GM10266 (cell line): ENCODE measurements at regions not wholly inside any gene's neighbourhood (a gene's known extent, or its start where the extent isn't known, plus 50 kb on each side); places are given as distances from the start of the nearest gene placed in this dataset.

Source experiments
- DNase-seq: peaks from one replicate; pipeline ENCODE4 v3.0.0; 2012; ENCODE audit errors: extremely low spot score
- CTCF ChIP-seq: IDR thresholded peaks from 2 replicates; pipeline ENCODE4 v1.5.1; 2012; ENCODE audit warnings: mild to moderate bottlenecking, low read depth; ENCODE audit not compliant: control insufficient read depth, insufficient read depth; ENCODE audit errors: missing control alignments

- no peak for TF ChIP-seq CTCF
- no peak for DNase-seq
Measured at GRCh38 chr11:37512156-37512780, 914.2 kb upstream of the RAG2 start.

DNA sequence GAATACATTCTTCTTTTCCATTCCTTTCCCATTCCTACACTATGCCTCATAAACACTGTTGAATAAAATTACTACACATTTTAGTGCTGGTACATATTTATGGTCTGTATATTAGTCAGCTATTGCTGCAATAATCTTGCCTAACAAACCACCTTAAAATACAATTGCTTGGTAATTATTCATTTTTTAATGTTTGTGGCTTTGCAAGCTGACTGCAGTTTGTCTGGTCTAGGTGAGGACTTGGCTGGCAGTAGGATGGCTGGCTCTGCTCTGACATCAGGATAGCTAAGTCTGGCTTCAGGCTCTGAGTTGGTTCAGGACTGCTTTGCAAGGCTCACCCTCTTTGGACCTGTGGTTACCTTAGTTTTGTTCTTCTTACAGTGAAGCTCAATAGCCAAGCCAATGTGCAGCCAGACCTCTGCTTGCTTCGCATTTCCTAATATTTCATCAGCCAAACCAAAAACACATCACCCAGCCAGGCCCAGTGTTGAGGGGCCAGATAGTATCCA is 913.4 kb upstream of the RAG2 start:
- no peak for TF ChIP-seq CTCF
- DNase-seq = no peak

DNA sequence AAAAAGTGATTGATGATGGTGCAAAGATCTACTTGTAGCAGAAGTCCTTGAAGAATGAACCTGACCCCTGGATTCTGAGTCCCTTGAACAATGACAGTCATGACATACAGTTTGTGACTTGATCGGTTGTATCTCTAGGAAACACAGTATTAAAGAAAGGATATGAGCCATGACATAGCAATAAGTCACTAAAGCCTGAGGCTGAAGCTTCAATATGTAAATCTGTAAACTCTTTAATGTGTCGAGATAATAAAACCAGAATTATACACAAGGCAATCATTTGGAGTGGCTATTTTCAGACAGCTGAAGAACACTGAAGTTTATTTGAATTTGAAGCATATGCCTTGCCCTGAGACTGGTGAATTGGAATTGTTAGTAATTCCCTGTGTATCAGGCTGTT is 911.5 kb upstream of the RAG2 start:
- no peak for DNase-seq

GRCh38 chr11:37506531-37506930 is 908.5 kb upstream of the RAG2 start:
- TF ChIP-seq CTCF = no peak
- no peak for DNase-seq

More for the DNA sequence above, 911.5 kb upstream of the RAG2 start:
- no peak for TF ChIP-seq CTCF

DNA sequence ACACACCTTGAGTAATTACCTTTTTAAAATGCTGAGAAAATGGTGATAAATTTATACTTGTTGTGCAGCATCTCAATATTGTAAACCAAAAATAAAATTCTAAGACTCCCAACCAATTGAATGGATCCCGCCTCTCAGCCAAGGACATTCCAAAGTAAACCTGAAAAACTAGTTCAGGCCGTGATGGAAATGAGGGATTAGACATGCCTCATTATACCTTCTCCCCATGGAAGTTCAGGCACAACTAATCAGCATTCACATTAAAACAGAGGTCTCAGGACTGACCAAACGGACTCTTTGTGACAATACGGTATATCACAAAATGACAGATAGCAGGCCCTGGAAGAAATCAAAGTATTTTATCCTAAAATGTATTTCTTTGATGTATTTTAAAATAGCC is 907.4 kb upstream of the RAG2 start:
- no peak for DNase-seq
- TF ChIP-seq CTCF = no peak

DNA sequence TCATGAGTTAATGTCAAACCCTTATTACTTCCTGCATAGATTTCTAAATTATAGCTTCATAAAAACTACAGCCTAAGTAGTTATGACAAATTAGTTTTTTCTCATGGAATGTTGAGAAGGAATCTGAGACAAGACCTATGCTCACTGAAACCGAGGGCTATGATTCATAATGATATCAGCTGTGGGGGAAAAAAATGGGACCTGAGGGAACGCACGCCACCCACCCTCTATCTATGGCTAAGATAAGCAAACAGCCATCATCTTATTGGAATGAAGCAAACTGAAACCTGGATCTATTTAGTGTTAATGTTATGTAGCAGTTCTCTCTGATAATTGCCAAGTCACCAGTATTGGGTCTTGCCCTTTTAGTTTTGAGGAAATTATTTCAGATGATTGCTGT is 906.9 kb upstream of the RAG2 start:
- TF ChIP-seq CTCF = no peak
- DNase-seq = no peak

DNA sequence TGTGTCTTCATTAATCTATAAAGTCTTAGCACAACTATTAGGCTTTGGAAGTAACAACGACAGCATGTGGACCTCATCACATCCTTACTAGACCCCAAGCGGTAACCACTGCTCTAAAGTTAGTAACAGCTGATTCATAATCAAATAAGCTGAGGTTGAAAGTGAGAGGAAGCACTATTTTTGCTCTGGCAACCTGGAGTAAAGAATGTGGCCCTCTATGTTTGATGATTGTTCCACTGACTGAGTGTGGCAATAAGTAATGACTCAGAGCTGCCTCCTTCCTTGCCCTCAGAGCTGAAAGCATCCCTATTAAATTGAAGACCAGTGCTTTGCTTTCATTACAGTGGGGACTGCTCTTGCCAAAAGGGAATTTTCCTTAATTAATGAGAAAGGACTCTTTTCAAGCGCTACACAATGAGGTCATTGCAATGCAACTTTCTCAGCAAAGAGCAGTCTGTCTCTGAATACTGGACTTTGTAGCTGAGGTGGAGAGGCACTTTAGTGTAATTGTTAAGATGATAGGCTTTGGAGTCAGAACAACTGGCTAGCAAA is 906.1 kb upstream of the RAG2 start:
- no peak for TF ChIP-seq CTCF
- peak; percentile 34 for DNase-seq
